Erythroblast (primary cell): ENCODE measurements at regions not wholly inside any gene's neighbourhood (a gene's known extent, or its start where the extent isn't known, plus 50 kb on each side); places are given as distances from the start of the nearest gene placed in this dataset.
"Not testable (repeated sequence)": the region's sequence is repeated elsewhere in the genome, so short reads cannot be mapped to it uniquely, and the experiment has no call there.

Experiments used
- DNase-seq, 2 experiments: peaks; one replicate each; lab custom pipeline; 2025; lab: John Stamatoyannopoulos, UW
- GATA1 ChIP-seq: IDR thresholded peaks from 2 replicates; pipeline ENCODE4 v1.6.1; 2011; ENCODE audit warnings: low read depth, mild to moderate bottlenecking, control low read depth, low read length, moderate library complexity
- POLR2A ChIP-seq: IDR thresholded peaks from 2 replicates; pipeline ENCODE4 v1.6.1; 2011; ENCODE audit warnings: mild to moderate bottlenecking, low read length

DNA sequence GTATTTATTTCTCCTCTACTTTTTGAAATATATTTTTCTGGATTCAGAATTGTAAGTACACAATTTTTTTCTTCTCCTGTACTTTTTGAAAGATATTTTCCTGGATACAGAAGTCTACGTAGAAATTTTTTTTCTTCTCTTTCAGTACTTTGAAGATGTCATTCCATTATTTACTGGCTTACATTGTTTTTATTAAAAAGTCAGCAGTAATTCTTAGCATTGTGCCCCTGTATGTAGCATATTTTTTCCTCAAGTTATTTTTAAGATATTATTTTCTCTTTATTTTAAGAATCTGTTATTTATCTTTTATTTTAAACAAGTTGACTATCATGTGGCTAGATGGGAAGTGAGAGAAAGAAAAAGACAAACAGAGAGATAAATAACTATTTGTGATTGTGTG is 119.0 kb upstream of the NPSR1 start:
- DNase-seq, result no peak
- TF ChIP-seq GATA1 (no peak), POLR2A (no peak)

DNA sequence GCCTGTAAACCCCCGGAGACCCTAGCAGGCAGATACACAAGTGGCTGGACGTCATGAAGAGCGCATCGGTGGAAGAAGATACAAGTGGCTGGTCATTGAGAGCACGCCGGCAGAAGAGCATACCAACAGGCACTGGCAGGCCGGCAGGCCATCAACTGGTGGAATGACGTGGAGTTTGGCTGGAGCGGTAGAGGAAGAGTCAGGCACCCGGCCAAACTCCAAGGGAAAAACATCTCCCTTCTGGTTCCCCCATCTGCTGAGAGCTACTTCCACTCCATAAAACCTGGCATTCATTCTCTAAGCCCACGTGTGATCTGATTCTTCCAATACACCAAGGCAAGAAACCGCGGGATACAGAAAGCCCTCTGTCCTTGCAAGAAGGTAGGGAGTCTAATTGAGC is 113.4 kb upstream of the NPSR1 start:
- TF ChIP-seq POLR2A (no peak), GATA1 (no peak)
- DNase-seq, result no peak

DNA sequence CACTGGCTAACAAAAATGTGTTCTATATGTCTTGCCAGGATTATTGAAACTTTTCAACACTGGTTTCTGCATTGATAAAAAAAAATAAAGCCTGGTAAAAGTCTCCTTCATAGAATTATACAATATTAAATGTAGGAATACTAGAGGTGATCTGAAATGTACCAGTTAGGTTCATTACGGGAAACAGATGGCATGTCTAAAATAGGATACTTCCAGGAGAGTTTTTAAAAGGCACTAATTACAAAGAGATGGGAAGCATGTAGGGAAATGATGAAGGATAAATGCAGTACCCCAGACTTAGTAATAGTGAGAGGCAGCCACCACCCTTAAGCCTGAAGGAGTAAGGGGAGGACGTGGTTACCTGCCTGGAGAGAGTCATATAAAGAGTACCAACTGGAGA is 107.0 kb upstream of the NPSR1 start:
- DNase-seq, result no peak
- TF ChIP-seq GATA1 (no peak), POLR2A (no peak)

DNA sequence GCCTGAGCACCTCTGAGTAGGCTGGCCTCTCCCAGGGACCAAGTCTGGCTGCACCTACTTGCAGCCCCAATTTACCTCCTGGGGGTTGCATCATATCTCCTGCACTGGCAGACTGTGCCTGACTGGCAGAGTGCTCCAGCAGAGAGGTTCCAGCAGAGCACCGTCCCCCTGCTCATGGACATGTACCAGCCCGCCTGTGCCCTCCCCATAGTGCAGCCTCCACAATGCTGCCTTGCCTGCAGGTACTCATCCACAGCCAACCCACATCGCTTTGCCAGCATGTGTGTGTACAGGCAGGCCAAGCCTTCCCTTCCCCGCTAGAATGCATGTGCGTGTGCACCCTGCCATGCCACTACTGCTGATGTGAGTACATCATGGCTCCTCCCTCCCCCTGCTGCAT is 105.5 kb upstream of the NPSR1 start:
- TF ChIP-seq GATA1 (no peak), POLR2A (no peak)

DNA sequence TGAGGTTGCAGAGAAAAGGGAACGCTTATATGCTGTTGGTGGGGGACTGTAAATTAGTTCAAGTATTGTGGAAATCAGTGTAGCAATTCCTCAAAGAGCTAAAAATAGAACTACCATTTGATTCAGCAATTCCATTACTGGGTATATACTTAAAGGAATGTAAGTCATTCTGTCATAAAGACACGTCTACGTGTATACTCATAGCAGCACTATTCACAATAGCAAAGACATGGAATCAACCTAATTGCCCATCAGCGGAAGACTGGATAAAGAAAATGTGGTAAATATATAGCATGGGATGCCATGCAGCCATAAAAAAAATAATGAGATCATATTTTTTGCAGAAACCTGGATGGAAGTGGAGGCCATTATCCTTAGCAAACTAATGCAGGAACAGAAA is 100.0 kb upstream of the NPSR1 start:
- no peak for DNase-seq
- TF ChIP-seq POLR2A (no peak), GATA1 (no peak)

More for the DNA sequence above, 105.5 kb upstream of the NPSR1 start:
- no peak for DNase-seq

DNA sequence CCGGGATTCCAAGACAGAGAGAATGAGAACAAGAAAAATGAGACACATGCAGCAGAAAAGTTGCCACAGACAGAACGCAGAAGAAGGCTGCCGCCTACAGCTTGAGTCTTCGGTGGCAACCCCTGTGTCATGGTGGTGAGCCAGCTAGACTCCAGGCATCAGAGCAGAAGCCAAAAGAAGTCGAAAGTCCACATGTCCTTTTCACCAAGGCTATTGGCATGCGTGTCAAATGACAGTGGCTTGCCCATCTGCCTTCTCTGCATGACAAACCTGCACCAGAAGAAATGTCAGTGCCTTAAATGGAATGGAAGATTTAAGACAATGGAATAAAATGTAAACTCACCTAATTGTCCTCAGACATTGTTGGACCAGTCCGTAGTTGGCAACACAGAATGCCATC is 93.9 kb upstream of the NPSR1 start:
- no peak for TF ChIP-seq POLR2A
- TF ChIP-seq GATA1, result no peak
- no peak for DNase-seq

DNA sequence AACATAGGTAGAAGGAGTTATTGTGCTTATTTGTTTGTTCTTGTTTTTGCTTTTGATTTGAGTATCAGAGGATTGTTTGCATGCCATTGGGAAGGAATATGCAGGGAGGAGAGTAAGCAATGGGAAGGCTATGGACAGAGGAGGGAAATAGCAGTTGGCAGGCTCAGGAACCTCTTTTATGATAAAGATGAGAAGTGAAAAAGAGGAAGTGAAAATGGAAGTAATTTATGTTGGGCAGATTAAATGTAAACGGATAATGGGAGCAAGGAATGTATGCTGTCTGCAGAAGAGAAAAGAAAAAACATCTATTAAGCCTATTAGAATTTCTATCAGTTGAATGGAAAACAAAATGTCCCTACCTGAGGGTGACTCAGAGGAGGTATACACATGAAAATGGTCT is 90.1 kb upstream of the NPSR1 start:
- TF ChIP-seq POLR2A, result no peak
- TF ChIP-seq GATA1, result no peak
- DNase-seq, result no peak

DNA sequence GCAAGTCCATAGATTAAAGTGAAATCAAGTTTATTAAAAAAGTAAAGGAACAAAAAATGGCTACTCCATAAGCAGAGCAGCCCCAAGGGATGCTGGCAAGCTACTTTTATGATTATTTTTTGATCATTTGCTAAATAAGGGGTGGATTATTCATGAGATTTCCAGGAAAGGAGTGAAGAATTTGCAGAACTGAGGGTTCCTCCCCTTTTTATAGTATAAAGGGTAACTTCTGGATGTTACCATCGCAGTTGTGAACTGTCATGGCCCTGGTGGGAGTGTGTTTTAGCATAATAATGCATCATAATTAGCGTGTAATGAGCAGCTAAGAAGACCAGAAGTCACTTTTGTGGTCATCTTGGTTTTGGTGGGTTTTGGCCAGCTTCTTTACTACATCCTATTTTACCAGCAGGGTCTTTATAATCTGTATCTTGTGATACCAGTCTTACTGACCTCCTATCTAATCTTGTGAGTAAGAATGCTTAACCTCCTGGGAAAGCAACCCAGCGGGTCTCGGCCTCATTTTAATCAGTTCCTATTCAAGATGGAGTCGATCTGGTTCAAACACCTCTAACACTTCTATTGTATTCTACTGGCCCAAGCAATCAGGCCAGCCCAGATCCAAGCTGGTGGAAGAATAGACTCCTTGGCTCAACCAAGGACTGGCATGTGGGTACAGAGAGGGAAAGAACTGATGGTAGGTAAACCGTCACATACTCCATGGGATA is 87.9 kb upstream of the NPSR1 start:
- TF ChIP-seq POLR2A, result no peak
- TF ChIP-seq GATA1, result no peak
- no peak for DNase-seq

DNA sequence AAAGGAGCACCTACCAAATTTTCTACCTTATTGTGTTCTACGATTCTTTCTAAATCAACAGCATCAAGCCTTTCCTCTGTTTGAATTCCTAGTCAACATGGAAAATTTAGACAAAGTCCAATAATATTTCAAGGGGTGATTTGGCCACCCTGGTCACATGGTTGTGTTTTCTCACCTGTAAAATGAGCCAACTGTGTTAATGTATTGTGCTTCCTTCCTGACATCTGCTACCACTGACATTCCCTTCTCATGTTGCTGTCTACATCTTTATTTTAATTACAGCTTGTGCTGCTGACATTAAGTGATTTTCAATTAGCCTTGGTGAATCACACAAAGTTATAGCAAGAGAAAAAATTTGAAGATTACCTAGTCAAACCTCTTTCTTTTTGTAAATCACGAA is 83.0 kb upstream of the NPSR1 start:
- TF ChIP-seq POLR2A (no peak), GATA1 (no peak)
- DNase-seq, result no peak

DNA sequence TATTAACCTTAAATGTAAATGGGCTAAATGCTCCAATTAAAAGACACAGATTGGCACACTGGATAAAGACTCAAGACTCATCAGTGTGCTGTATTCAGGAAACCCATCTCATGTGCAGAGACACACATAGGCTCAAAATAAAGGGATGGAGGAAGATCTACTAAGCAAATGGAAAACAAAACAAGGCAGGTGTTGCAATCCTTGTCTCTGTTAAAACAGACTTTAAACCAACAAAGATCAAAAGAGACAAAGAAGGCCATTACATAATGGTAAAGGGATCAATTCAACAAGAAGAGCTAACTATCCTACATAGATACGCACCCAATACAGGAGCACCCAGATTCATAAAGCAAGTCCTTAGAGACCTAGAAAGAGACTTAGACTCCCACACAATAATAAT is 80.1 kb upstream of the NPSR1 start:
- DNase-seq, result not testable (repeated sequence)

DNA sequence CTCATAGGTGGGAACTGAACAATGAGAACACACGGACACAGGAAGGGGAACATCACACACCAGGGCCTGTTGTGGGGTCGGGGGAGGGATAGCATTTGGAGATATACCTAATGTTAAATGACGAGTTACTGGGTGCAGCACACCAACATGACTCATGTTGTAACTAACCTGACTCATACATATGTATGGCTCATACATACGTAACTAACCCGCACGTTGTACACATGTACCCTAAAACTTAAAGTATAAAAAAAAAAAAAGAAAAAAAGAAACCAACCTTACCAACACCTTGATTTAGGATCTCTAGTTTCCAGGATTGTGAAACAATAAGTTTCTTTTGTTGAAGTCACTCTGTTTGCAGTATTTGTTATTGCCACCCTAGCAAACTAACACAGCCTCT is 76.3 kb upstream of the NPSR1 start:
- not testable (repeated sequence) for DNase-seq

DNA sequence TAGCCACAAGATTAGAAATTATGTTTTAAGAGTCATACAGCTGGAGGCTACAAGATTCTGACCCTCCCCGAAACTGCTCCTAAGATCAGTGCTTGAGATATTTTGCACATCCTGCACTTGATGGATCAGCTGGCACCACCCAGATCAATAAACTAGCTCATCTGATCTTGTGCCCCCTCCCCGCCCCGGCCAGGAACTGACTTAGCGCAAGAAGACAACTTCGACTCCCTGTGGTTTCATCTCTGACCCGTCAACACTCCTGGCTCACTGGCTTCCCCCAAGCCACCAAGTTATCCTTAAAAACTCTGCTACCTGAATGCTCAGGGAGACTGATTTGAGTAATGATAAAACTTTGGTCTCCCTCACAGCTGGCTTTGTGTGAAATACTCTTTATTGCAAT is 73.5 kb upstream of the NPSR1 start:
- DNase-seq, result no peak
- no peak for TF ChIP-seq POLR2A
- no peak for TF ChIP-seq GATA1

DNA sequence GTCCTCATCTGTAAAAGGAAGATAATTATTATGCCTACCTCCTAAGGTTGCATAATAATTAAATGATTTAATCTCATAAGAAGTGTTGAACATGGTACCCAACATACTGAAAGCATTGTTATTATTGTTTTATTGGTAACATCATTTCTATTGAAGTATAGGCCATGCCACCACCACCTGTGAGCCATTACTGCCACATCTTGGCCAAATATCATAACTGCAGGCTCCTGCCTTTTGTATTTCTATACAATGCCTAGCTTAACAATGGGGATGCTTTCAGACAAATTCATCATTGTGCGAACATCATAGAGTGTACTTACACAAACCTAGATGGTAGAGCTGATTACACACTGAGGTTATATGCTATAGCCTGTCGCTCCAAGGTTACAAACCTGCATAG is 61.1 kb upstream of the NPSR1 start:
- no peak for DNase-seq
- no peak for TF ChIP-seq GATA1
- no peak for TF ChIP-seq POLR2A

DNA sequence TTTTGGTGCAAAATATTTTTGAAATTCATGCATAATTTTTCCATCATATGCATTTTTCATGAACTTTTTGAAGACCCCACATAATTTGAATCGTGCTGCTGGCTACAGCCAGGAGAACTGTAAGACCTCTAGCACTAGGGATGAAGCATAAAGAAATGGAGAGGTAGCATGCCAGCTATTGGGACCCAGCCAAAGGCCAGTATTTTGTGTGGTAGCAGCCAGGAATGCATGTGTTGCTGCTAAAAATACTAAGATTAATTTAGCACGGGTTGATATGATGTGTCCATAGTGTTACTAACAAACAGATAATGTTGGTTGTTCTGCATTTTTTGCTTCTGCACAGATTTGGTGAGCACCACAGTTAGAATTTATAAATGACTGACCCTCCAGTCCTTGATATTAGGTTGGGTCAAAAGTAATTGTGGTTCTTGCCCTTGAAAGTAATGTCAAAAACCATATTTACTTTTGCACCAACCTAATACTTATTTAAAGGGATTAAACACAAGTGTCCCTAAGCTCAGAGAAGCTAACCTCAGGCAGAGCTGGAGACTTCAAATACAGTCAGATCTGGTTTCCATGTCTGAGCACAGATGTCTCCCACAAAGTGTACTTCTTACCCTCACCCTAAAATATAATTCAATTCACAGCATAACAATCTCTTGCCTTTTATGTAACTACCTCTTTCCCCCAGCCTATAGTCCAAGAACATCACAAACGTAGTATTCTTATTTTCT is 54.1 kb upstream of the NPSR1 start:
- TF ChIP-seq POLR2A, result no peak
- no peak for TF ChIP-seq GATA1
- DNase-seq, result no peak
